Retina (tissue), 1 donor: ENCODE measurements at regions not wholly inside any gene's neighbourhood (a gene's known extent, or its start where the extent isn't known, plus 50 kb on each side); places are given as distances from the start of the nearest gene placed in this dataset.
"Not testable (repeated sequence)": the region's sequence is repeated elsewhere in the genome, so short reads cannot be mapped to it uniquely, and the experiment has no call there.

Experiments
- DNase-seq: peaks from one replicate; pipeline ENCODE4 v3.0.0-alpha.2; 2016

- not testable (repeated sequence) for DNase-seq
Observed at GRCh38 chr13:50510885-50511545, 332.5 kb downstream of the DLEU7 start.

- no peak for DNase-seq
Observed at GRCh38 chr13:50511877-50512341, 331.6 kb downstream of the DLEU7 start.

DNA sequence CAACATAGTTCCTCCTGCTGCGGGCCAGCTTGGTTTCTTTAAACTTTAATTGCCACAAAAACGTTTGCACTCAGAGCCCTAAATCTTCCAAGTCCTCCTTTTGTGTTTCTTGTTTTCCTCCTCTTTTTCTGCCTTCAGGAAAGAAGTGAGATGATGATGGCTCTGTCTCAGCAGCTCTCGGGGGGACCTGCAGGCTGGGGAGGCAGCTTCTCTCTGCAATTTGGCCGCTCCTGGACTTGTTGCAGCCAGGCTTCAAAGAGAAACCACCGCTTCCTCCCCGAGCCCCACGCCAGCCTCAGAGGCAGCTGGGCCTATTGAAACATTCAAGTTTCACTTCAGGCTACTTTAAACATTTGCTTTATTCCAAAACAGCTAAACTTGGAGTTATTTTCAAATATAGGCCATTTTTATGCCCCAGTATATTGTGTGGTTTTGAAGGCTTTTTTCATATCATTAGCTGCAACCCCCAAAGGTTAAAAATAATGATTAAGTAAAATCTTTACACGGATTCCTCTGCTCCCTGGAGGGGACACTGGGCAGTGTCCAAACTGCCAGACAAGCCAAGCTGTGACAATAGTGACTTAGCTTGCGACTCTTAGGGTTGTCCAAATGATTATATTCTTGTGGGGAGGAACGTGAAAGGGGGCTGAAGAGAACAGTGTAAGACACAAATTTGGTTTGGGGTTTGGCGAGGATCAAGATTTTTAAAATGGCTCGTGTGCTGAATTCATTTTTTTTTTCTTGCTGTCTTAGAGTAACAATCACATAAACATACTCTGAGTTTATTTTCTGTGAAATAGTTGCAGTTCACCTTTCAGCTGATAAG, 330.8 kb downstream of the DLEU7 start:
- DNase-seq = peak; percentile 62

GRCh38 chr13:50513300-50513877, 330.1 kb downstream of the DLEU7 start:
- no peak for DNase-seq

DNA sequence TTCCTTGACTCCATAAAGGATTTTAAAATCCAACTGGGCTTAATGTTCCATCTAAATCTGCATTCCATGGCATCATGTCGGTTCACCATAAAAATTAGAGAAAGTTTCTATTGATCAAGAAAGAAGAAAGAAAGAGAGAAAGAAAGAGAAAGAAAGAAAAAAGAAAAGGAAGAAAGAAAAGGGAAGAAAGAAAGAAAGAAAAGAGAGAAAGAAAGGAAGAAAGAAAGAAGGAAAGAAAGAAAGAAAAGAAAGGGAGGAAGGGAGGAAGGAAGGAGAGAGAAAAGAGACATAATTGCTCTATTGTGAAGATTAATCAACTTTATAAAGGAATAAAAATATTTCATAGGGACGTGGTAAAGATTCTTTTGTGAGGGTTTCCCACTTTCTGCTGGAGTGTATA, 329.2 kb downstream of the DLEU7 start:
- no peak for DNase-seq

DNA sequence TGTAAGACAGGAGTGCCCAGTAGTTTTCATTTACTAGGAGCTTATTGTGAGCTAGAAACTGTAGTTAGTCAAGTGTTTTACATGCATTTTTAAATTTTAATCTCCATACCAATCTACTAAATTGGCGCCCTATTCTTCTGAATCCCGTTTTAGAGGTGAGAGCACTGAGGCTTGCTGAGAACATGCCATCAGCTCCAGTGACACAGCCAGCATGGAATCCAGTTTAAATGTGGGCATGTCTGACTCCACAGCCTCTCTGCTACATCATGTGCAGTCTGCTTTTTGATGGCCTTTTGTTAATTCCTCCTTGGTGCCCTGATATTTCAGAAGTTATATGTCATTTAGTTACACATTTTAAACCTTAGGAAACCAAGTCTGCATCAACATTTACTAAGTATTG, 325.4 kb downstream of the DLEU7 start:
- no peak for DNase-seq

- no peak for DNase-seq
Observed at GRCh38 chr13:50518781-50519201, 324.7 kb downstream of the DLEU7 start.

GRCh38 chr13:50519866-50520265, 323.6 kb downstream of the DLEU7 start:
- DNase-seq = no peak

DNA sequence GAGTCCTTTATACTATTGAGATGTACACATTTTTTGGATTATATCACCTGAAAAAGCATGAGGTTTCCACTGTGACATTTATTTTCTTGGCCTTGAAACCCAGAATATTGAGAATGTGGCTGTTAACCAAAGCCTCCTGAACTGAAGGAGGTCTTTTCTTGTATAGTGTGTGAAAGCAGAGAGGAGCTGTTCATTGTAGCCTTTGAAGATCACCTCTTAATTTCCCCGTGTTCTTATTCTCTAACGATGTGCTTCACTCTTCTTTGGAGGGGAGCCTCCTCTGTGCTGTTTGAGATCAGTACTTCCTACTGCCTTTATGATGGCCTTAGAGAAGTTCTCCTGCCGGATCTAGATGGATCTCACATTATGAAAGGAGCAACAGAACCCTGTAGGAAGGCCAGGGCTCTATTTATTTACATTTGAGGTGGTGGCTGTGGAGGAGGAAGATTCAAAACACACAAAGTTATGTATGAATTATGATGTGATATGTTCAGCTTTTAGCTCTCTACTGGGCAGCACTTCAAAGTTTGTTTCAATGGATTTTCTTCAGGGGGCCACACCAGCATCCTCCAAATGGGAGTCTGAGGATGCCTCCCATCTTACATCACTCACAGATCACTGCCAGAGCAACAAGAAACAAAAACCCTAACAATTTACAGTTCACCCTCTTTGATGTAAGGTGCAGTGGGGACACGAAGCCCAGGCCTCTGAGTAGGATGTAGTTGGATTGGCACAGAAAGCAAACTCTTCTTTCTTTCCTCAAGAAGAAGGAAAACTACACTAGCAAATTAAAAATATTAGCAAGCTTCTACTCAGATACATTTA, 322.3 kb downstream of the DLEU7 start:
- peak; percentile 25 for DNase-seq

GRCh38 chr13:50521831-50522149, 321.7 kb downstream of the DLEU7 start:
- DNase-seq = peak; percentile 23

DNA sequence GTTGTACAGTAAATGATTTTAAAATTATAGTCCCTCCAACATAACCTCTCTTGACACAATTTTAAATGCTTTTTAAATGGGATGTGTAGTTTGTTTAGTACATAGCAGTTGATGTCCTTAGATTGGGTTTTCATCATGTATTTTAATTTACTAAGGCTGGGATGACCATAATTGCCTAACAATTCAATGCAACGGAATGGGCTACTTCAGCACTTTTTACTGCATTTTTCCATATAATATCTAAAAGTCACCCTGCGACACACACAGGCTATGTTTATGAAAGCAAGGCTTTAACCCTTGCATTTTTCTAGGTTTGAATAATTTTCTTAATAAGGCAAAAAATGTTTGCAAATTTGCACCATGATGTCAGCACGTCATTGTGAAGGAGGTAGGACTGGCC, 321.0 kb downstream of the DLEU7 start:
- no peak for DNase-seq

GRCh38 chr13:50523307-50523706, 320.2 kb downstream of the DLEU7 start:
- no peak for DNase-seq

- no peak for DNase-seq
Observed at GRCh38 chr13:50524560-50524959, 318.9 kb downstream of the DLEU7 start.

GRCh38 chr13:50526661-50527071, 316.8 kb downstream of the DLEU7 start:
- no peak for DNase-seq

- no peak for DNase-seq
Observed at GRCh38 chr13:50527188-50527587, 316.3 kb downstream of the DLEU7 start.

GRCh38 chr13:50527612-50528509, 315.6 kb downstream of the DLEU7 start:
- DNase-seq = no peak

DNA sequence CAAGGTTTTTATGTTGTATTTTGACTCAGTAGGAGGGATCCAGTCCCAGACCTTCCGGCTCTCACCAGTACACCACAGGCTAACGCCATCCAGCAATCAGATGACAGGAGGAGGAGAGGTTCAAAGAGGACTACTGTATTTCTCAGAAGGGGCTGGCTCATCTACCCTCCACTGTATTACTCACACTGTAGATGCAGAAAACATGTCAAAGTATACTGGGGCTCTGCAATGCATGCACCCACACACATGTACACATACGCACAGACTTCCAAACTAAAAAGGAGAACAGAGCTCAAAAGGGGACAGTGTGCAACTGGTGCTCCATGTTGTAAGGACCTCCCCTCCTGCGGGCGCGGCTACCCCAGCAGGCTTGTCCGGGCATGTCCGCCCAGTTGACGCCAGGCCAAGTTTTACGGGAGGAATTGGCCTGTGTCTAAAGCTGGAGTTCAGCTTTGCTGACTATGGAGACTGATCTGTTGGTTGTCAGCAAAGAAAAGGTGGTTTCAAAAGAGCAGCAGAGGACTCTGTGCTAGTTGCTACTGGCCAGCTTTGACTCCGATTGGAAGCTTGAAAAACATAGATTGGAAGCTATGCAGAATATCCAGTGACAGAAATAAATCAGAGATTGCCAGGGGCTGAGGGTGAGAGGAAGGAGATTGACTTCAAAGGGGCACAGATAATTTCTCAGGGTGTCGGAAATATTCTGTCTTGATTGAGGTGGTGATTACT, 314.2 kb downstream of the DLEU7 start:
- DNase-seq = no peak

- no peak for DNase-seq
Observed at GRCh38 chr13:50531917-50532899, 311.3 kb downstream of the DLEU7 start.

GRCh38 chr13:50535050-50535449, 308.4 kb downstream of the DLEU7 start:
- DNase-seq = no peak

DNA sequence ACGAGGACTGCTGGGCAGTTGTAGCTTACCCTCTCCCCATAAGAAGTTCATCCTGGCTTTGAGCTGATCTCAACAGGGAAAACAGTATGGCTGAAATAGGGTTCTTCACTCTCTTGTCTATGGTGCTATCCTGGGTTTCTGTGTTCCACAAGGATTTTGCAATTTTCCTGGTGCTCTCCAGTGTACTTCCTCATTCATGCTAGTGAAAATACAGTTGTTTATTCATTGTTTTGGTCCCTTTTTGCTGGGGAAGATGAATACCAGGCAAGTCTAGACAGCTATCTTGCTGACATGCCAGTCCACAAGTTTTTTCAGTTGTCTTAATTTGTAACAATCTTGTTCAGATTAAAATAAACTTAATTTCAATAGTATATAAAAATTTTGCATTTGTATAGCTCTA, 306.5 kb downstream of the DLEU7 start:
- no peak for DNase-seq
